Mesodermal cell (in vitro differentiated cells): ENCODE measurements at regions not wholly inside any gene's neighbourhood (a gene's known extent, or its start where the extent isn't known, plus 50 kb on each side); places are given as distances from the start of the nearest gene placed in this dataset.
"Not testable (repeated sequence)": the region's sequence is repeated elsewhere in the genome, so short reads cannot be mapped to it uniquely, and the experiment has no call there.

Experiments
- H3K27ac ChIP-seq: 2 replicates; pipeline ENCODE4 v1.7.0; 2013; ENCODE audit warnings: mild to moderate bottlenecking, low read depth, low read length, moderate library complexity; ENCODE audit not compliant: severe bottlenecking
- H3K36me3 ChIP-seq: 2 replicates; pipeline ENCODE4 v1.7.1; 2013; ENCODE audit warnings: mild to moderate bottlenecking, low read length, moderate library complexity; ENCODE audit not compliant: control insufficient read depth, insufficient read depth
- H3K4me1 ChIP-seq: one replicate; pipeline ENCODE4 v1.7.1; 2013; ENCODE audit warnings: mild to moderate bottlenecking, low read length; ENCODE audit not compliant: insufficient read depth, control insufficient read depth, poor library complexity, severe bottlenecking
- H3K4me3 ChIP-seq: 2 replicates; pipeline ENCODE4 v1.7.0; 2013; ENCODE audit warnings: low read length, control low read depth, mild to moderate bottlenecking; ENCODE audit not compliant: insufficient read depth, poor library complexity, severe bottlenecking; ENCODE audit errors: extremely low read depth
- H3K9me3 ChIP-seq: 2 replicates; pipeline ENCODE4 v1.7.1; 2013; ENCODE audit warnings: mild to moderate bottlenecking, low read length, moderate library complexity; ENCODE audit not compliant: control insufficient read depth
- WGBS, 2 experiments: methylation state at CpG; one replicate each; pipeline ENCODE4 v1.1.5; 2013; ENCODE audit warnings: missing lambda C conversion rate in 2 of 2; ENCODE audit not compliant: insufficient coverage in 2 of 2; 5-methylcytosine and 5-hydroxymethylcytosine counted together

DNA sequence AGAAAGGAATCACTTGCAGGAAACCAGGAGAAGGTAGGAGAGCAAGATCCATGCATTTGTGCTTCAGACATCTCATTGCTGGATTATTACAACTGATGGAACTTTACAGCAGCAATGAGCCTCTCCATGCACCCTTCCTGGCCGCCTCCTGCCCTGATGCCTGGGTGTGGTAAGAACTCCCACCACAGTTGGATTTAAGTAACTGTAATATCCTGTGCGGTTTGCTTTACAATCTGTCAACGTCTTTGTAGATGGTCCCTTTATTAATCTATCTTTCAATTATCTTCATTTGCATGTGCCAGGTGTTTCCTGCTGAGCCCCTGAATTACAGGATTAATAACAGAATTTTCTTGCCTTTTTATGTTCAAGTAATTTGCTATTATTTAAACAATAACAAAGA is 1300.5 kb upstream of the TMEM132C start:
- Histone ChIP-seq H3K4me3 (no peak overlapping the region), H3K4me1 (no peaks in the 10 kb centered on the region), H3K36me3 (no peaks in the 10 kb centered on the region), H3K27ac (no peak overlapping the region), H3K9me3 (no peaks in the 10 kb centered on the region)
- WGBS, 2 experiments: 67% methylated on average over 1 of the region's 3 CpGs; no CpG with 5 or more reads in 1 of the 2 experiments

GRCh38 chr12:126967152-126967551 is 1299.8 kb upstream of the TMEM132C start:
- WGBS, 2 experiments: 94 to 100% methylated on average over 1 to 3 of the region's 5 CpGs
- H3K27ac ChIP-seq: no peak overlapping the region
- H3K9me3 ChIP-seq: no peaks in the 10 kb centered on the region
- H3K4me1 ChIP-seq: no peaks in the 10 kb centered on the region
- H3K36me3 ChIP-seq: no peaks in the 10 kb centered on the region
- H3K4me3 ChIP-seq: no peak overlapping the region

DNA sequence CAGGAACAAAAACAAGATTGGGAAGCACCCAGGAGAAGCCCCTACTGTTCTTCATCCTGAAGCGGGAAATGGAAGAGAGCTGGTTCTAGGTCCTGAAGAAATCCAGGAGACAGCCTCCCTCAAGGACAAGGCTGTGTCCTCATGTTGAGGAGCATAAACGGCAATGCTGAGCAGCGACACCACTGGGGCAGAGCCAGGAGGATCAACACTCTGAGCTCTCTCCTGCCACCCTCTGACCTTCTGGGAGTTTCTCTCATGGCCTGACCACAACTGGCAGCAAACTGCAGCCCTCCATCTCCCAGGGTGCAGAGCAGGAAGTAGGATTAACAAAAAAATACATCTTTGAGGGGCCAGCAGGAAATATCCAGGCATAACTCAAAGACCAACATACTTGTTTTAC is 1292.2 kb upstream of the TMEM132C start:
- 22 to 50% methylated on average over 2 to 3 of the region's 3 CpGs for WGBS, 2 experiments
- no peaks in the 10 kb centered on the region for H3K36me3 ChIP-seq
- H3K4me1 ChIP-seq: no peaks in the 10 kb centered on the region

GRCh38 chr12:126976579-126976978 is 1290.4 kb upstream of the TMEM132C start:
- 83% methylated on average over 1 of the region's 6 CpGs; no CpG with 5 or more reads in 1 of the 2 experiments for WGBS, 2 experiments
- H3K9me3 ChIP-seq: no peaks in the 10 kb centered on the region
- H3K36me3 ChIP-seq: no peaks in the 10 kb centered on the region
- H3K4me1 ChIP-seq: no peaks in the 10 kb centered on the region
- H3K27ac ChIP-seq: no peak overlapping the region
- no peak overlapping the region for H3K4me3 ChIP-seq

More for the DNA sequence above, 1292.2 kb upstream of the TMEM132C start:
- Histone ChIP-seq H3K9me3 (no peaks in the 10 kb centered on the region), H3K4me3 (no peak overlapping the region), H3K27ac (no peak overlapping the region)

DNA sequence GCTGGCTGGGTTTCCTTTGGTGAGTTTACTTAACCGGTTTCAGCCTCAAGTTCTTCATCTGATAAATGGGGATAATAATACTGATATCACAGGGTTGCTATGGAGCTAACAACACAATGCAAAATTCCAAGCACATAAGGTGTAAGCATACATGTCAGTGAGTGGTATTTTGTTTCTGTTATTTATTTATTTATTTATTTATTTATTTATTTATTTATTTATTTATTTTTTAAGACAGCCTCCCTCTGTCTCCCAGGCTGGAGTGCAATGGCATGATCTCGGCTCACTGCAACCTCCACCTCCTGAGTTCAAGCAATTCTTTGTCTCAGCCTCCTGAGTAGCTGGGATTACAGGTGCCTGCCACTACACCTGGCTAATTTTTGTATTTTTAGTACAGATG is 1287.4 kb upstream of the TMEM132C start:
- not testable (repeated sequence) for H3K27ac ChIP-seq, H3K4me1 ChIP-seq, H3K4me3 ChIP-seq, H3K36me3 ChIP-seq, H3K9me3 ChIP-seq
- WGBS, 2 experiments: 100% methylated on average over 1 of the region's 2 CpGs; no CpG with 5 or more reads in 1 of the 2 experiments

DNA sequence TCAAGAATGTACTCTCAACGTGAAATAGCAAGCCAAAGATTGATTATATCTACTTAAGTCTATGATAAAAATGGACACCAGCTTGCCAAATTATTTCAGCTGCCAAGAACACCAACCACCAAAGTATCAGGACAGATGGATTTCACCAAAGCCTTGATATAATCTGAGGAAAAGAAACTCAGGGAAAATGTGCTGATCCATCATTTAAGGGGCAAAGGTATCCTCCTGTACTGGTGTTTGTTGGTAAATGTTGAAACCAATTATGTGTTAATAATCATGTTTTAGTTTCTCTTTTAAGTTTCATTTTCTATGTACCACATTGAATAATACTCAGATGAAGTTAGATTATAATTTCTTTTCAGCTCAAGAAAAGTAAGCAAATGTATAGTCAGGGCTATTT is 1284.3 kb upstream of the TMEM132C start:
- H3K9me3 ChIP-seq: peaks cover 9% of the 10 kb centered on the region
- H3K4me1 ChIP-seq: no peaks in the 10 kb centered on the region
- H3K4me3 ChIP-seq: no peak overlapping the region
- no CpG with 5 or more reads among the region's 1 CpG for WGBS, 2 experiments
- H3K27ac ChIP-seq: no peak overlapping the region
- H3K36me3 ChIP-seq: no peaks in the 10 kb centered on the region

- H3K4me1 ChIP-seq, H3K36me3 ChIP-seq, H3K4me3 ChIP-seq, H3K9me3 ChIP-seq, H3K27ac ChIP-seq: not testable (repeated sequence)
- no CpG with 5 or more reads among the region's 2 CpGs for WGBS, 2 experiments
These were observed 1283.2 kb upstream of the TMEM132C start for GRCh38 chr12:126983735-126984134.

DNA sequence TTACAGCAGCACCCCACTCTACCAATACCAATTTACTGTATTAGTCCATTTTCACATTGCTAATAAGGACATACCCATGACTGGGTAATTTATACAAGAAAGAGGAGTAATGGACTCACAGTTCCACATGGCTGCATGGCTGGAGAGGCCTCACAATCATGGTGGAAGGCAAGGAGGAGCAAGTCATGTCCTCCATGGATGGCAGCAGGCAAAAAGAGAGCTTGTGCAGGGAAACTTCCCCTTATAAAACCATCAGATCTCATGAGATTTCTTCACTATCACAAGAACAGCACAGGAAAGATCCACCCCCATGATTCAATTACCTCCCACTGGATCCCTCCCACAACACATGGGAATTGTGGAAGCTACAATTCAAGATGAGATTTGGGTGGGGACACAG is 1281.3 kb upstream of the TMEM132C start:
- not testable (repeated sequence) for H3K4me3 ChIP-seq, H3K36me3 ChIP-seq, H3K9me3 ChIP-seq, H3K27ac ChIP-seq, H3K4me1 ChIP-seq

- Histone ChIP-seq H3K4me3 (no peak overlapping the region), H3K36me3 (no peaks in the 10 kb centered on the region)
These were observed 1277.4 kb upstream of the TMEM132C start for GRCh38 chr12:126989532-126989931.

DNA sequence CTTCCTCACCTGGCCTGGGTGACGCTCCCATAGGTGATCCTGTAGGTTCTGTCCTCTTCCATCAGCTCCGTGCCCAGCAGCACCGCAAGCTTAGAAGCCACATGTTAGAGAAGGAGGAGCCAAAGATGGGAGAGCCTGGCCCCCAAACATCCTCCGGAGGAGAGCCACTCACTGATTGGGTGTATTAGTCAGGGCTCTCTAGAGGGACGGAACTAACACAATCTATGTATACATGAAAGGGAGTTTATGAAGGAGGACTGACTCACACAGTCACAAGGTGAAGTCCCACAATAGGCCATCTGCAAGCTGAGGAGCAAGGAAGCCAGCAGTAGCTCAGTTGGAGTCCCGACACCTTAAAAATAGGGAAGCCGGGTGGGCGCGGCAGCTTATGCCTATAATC is 1273.1 kb upstream of the TMEM132C start:
- Histone ChIP-seq H3K9me3 (no peaks in the 10 kb centered on the region), H3K4me3 (no peak overlapping the region), H3K4me1 (peaks cover 5% of the 10 kb centered on the region), H3K36me3 (no peaks in the 10 kb centered on the region), H3K27ac (no peak overlapping the region)
- 90 to 91% methylated on average over 8 to 9 of the region's 9 CpGs for WGBS, 2 experiments

More at GRCh38 chr12:126989532-126989931, 1277.4 kb upstream of the TMEM132C start:
- no peak overlapping the region for H3K27ac ChIP-seq
- H3K9me3 ChIP-seq: no peaks in the 10 kb centered on the region
- 80% methylated on average over 1 of the region's 2 CpGs for WGBS, 2 experiments
- H3K4me1 ChIP-seq: no peaks in the 10 kb centered on the region

DNA sequence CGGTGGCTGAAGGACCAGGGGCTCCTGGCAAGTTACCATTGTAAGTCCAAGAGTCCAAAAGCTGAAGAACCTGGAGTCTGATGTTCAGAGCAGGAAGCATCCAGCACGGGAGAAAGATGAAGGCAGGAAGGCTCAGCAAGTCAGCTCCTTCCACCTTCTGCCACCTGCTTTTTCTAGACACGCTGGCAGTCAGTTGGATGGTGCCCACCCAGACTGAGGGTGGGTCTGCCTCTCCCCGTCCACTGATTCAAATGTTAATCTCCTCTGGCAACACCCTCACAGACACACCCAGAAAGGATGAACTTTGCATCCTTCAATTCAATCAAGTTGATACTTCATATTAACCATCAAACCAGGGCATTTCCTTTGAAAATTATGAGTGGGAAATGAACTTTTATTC is 1272.4 kb upstream of the TMEM132C start:
- Histone ChIP-seq H3K27ac (no peak overlapping the region), H3K4me3 (no peak overlapping the region), H3K4me1 (peaks cover 6% of the 10 kb centered on the region), H3K9me3 (no peaks in the 10 kb centered on the region), H3K36me3 (no peaks in the 10 kb centered on the region)
- WGBS, 2 experiments: 85 to 100% methylated on average over 2 to 4 of the region's 4 CpGs
